Testis (tissue), 2 donors: ENCODE measurements at regions not wholly inside any gene's neighbourhood (a gene's known extent, or its start where the extent isn't known, plus 50 kb on each side); places are given as distances from the start of the nearest gene placed in this dataset.

Source experiments
- POLR2A ChIP-seq: fragments of 450-650 bp; IDR thresholded peaks from one replicate; pipeline ENCODE4 v1.6.1; 2017; ENCODE audit warnings: antibody characterized with exemption, mild to moderate bottlenecking, moderate library complexity
- TF ChIP-seq, protein P1 (sequence below), 3 experiments: fragments of 450-650 bp in 2 of 3; fragments of 200-600 bp in 1 of 3; sonication (generic) in 1 of 3; IDR thresholded peaks; one replicate each; pipeline ENCODE4 v1.5.1; 2016 to 2019; ENCODE audit warnings: antibody characterized with exemption in 3 of 3, mild to moderate bottlenecking in 2 of 3, moderate library complexity in 1 of 3

DNA sequence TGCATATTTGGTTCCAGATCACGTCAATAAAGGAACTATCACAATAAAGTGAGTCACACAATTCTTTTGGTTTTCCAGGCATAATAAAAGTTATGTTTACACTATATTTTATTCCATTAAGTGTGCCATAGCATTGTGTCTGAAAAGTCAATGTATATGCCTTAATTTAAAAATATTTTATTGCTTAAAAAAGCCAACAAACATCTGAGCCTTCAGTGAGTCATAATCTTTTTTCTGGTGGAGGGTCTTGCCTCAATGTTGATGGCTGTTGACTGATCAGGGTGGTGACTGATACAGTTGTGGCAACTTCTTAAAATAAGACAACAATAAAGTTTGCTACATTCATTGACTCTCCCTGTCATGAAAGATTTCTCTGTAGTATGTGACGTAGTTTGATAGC, 254.3 kb upstream of the SPOPL start:
- TF ChIP-seq, protein P1, sequence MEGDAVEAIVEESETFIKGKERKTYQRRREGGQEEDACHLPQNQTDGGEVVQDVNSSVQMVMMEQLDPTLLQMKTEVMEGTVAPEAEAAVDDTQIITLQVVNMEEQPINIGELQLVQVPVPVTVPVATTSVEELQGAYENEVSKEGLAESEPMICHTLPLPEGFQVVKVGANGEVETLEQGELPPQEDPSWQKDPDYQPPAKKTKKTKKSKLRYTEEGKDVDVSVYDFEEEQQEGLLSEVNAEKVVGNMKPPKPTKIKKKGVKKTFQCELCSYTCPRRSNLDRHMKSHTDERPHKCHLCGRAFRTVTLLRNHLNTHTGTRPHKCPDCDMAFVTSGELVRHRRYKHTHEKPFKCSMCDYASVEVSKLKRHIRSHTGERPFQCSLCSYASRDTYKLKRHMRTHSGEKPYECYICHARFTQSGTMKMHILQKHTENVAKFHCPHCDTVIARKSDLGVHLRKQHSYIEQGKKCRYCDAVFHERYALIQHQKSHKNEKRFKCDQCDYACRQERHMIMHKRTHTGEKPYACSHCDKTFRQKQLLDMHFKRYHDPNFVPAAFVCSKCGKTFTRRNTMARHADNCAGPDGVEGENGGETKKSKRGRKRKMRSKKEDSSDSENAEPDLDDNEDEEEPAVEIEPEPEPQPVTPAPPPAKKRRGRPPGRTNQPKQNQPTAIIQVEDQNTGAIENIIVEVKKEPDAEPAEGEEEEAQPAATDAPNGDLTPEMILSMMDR (IDR thresholded peaks at IDR 0.05) = no peak
- no peak for TF ChIP-seq POLR2A
